ENCODE measurements at regions not wholly inside any gene's neighbourhood (a gene's known extent, or its start where the extent isn't known, plus 50 kb on each side); places are given as distances from the start of the nearest gene placed in this dataset.

DNA sequence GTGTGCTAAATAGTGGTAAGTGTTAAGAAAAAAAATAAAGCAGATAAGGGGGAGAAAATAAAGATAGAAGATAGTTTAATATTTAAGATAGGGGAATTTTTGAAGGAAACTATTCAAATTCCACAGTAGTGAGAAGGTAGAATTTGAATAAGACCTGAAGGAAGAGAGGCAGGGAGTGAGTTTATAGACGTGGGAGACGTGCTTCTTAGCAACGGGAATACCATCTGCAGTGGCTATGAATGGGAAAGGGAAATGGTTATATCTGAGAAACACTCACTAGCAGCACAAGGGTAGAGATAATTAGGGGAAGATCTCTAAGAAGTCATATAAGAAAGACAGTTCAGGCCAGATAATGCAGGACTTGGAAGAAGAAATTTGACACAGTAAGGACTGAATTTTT is 854.5 kb upstream of the EPHA5 start:
- Histone ChIP-seq H3K27ac (ENCODE audit: insufficient read depth, low read length) (no peak overlapping the region), H3K4me3 (replicated peaks in 1 of 4; ENCODE audit: control extremely low read depth in 1 of 4, insufficient read depth in 1 of 4, low read depth in 3 of 4, low read length in 4 of 4) (no peak overlapping the region), H4K20me1 (ENCODE audit: control insufficient read depth, extremely low read depth, insufficient read depth, low read length) (no peaks in the 10 kb centered on the region), H3K27me3 (ENCODE audit: control insufficient read depth, insufficient read depth, low read length) (no peaks in the 10 kb centered on the region), H3K9ac (ENCODE audit: insufficient read depth, low read length) (no peak overlapping the region), H3K4me2 (ENCODE audit: extremely low read depth, insufficient read depth, low read length) (no peak overlapping the region), H3K9me3 (ENCODE audit: control insufficient read depth, insufficient read depth, low read depth, low read length) (no peaks in the 10 kb centered on the region), H3K36me3 (ENCODE audit: control insufficient read depth, insufficient read depth, low read length) (no peaks in the 10 kb centered on the region), H2AFZ (ENCODE audit: low read length) (no peak overlapping the region), H3K79me2 (ENCODE audit: control insufficient read depth, insufficient read depth, low read length) (no peaks in the 10 kb centered on the region), H3K4me1 (ENCODE audit: control insufficient read depth, extremely low read depth, insufficient read depth, low read length) (no peaks in the 10 kb centered on the region)
- DNase-seq (ENCODE audit: low read depth in 2 of 2): no peak
- TF ChIP-seq EZH2 (IDR thresholded peaks at IDR 0.05; ENCODE audit: low read length, missing control alignments): no peak
- TF ChIP-seq, protein P1, sequence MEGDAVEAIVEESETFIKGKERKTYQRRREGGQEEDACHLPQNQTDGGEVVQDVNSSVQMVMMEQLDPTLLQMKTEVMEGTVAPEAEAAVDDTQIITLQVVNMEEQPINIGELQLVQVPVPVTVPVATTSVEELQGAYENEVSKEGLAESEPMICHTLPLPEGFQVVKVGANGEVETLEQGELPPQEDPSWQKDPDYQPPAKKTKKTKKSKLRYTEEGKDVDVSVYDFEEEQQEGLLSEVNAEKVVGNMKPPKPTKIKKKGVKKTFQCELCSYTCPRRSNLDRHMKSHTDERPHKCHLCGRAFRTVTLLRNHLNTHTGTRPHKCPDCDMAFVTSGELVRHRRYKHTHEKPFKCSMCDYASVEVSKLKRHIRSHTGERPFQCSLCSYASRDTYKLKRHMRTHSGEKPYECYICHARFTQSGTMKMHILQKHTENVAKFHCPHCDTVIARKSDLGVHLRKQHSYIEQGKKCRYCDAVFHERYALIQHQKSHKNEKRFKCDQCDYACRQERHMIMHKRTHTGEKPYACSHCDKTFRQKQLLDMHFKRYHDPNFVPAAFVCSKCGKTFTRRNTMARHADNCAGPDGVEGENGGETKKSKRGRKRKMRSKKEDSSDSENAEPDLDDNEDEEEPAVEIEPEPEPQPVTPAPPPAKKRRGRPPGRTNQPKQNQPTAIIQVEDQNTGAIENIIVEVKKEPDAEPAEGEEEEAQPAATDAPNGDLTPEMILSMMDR (conservative IDR thresholded peaks at IDR 0.05 in 1 of 2, IDR thresholded peaks at IDR 0.05 in 1 of 2; ENCODE audit: low read depth in 1 of 2, low read length in 2 of 2): no peak

DNA sequence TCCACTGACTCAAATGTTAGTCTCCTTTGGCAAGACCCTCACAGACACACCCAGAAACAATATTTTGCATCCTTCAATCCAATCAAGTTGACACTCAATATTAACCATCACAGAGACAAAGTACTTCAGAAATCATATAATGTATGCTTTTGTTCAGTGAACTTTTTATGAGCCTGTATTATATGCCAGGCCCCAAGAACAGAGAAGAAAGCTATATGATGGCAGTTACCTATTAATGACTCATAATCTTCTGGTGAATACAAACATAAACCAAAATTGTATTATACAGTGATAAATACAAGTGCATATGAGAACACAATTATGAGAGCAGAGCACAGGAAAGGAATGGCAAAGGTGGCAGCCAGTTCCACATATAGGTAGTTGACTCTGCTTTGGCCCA is 852.0 kb upstream of the EPHA5 start:
- no peak overlapping the region for H2AFZ ChIP-seq (ENCODE audit: low read length)
- H3K4me2 ChIP-seq (ENCODE audit: extremely low read depth, insufficient read depth, low read length): no peak overlapping the region
- no peaks in the 10 kb centered on the region for H4K20me1 ChIP-seq (ENCODE audit: control insufficient read depth, extremely low read depth, insufficient read depth, low read length)
- H3K9ac ChIP-seq (ENCODE audit: insufficient read depth, low read length): no peak overlapping the region
- DNase-seq (ENCODE audit: low read depth in 2 of 2): no peak
- H3K4me1 ChIP-seq (ENCODE audit: control insufficient read depth, extremely low read depth, insufficient read depth, low read length): no peaks in the 10 kb centered on the region
- no peaks in the 10 kb centered on the region for H3K27me3 ChIP-seq (ENCODE audit: control insufficient read depth, insufficient read depth, low read length)
- no peak overlapping the region for H3K4me3 ChIP-seq (replicated peaks in 1 of 4; ENCODE audit: control extremely low read depth in 1 of 4, insufficient read depth in 1 of 4, low read depth in 3 of 4, low read length in 4 of 4)
- H3K36me3 ChIP-seq (ENCODE audit: control insufficient read depth, insufficient read depth, low read length): no peaks in the 10 kb centered on the region
- no peak for TF ChIP-seq EZH2 (IDR thresholded peaks at IDR 0.05; ENCODE audit: low read length, missing control alignments)
- TF ChIP-seq, protein P1 (conservative IDR thresholded peaks at IDR 0.05 in 1 of 2, IDR thresholded peaks at IDR 0.05 in 1 of 2; ENCODE audit: low read depth in 1 of 2, low read length in 2 of 2): no peak
- no peaks in the 10 kb centered on the region for H3K9me3 ChIP-seq (ENCODE audit: control insufficient read depth, insufficient read depth, low read depth, low read length)
- no peaks in the 10 kb centered on the region for H3K79me2 ChIP-seq (ENCODE audit: control insufficient read depth, insufficient read depth, low read length)
- H3K27ac ChIP-seq (ENCODE audit: insufficient read depth, low read length): no peak overlapping the region

DNA sequence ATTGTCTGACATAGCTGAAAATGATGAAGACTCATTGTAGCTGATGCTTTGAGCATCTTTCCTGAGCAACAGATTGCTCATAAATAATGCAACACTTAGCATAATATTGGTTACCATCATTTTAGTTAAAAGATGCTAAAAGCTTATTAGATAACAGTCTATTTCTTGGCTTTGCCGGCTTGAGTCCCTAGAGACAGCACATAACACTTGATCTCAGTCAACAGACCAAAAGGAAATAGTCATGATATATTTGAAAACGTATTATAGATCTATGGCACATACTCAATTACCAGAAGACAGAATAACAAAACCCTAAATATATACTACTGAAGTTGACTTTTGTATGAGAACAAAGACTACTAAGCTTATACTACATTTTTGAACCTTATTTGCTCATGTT is 846.7 kb upstream of the EPHA5 start:
- Histone ChIP-seq H3K79me2 (ENCODE audit: control insufficient read depth, insufficient read depth, low read length) (no peaks in the 10 kb centered on the region), H3K27ac (ENCODE audit: insufficient read depth, low read length) (no peak overlapping the region), H2AFZ (ENCODE audit: low read length) (no peak overlapping the region), H3K4me2 (ENCODE audit: extremely low read depth, insufficient read depth, low read length) (no peak overlapping the region), H3K36me3 (ENCODE audit: control insufficient read depth, insufficient read depth, low read length) (no peaks in the 10 kb centered on the region), H4K20me1 (ENCODE audit: control insufficient read depth, extremely low read depth, insufficient read depth, low read length) (no peaks in the 10 kb centered on the region), H3K27me3 (ENCODE audit: control insufficient read depth, insufficient read depth, low read length) (no peaks in the 10 kb centered on the region), H3K4me3 (replicated peaks in 1 of 4; ENCODE audit: control extremely low read depth in 1 of 4, insufficient read depth in 1 of 4, low read depth in 3 of 4, low read length in 4 of 4) (no peak overlapping the region), H3K9me3 (ENCODE audit: control insufficient read depth, insufficient read depth, low read depth, low read length) (no peaks in the 10 kb centered on the region), H3K4me1 (ENCODE audit: control insufficient read depth, extremely low read depth, insufficient read depth, low read length) (no peaks in the 10 kb centered on the region), H3K9ac (ENCODE audit: insufficient read depth, low read length) (no peak overlapping the region)
- no peak for DNase-seq (ENCODE audit: low read depth in 2 of 2)
- TF ChIP-seq EZH2 (IDR thresholded peaks at IDR 0.05; ENCODE audit: low read length, missing control alignments): no peak
- TF ChIP-seq, protein P1 (conservative IDR thresholded peaks at IDR 0.05 in 1 of 2, IDR thresholded peaks at IDR 0.05 in 1 of 2; ENCODE audit: low read depth in 1 of 2, low read length in 2 of 2): no peak
